NCI-H2196 treated with DMSO at 0.1 percent for 48 hours (cell line): ENCODE measurements at regions not wholly inside any gene's neighbourhood (a gene's known extent, or its start where the extent isn't known, plus 50 kb on each side); places are given as distances from the start of the nearest gene placed in this dataset.

Source experiments
- DNase-seq: peaks from one replicate; lab custom pipeline; 2025; ENCODE audit not compliant: unreplicated experiment; lab: John Stamatoyannopoulos, UW

DNA sequence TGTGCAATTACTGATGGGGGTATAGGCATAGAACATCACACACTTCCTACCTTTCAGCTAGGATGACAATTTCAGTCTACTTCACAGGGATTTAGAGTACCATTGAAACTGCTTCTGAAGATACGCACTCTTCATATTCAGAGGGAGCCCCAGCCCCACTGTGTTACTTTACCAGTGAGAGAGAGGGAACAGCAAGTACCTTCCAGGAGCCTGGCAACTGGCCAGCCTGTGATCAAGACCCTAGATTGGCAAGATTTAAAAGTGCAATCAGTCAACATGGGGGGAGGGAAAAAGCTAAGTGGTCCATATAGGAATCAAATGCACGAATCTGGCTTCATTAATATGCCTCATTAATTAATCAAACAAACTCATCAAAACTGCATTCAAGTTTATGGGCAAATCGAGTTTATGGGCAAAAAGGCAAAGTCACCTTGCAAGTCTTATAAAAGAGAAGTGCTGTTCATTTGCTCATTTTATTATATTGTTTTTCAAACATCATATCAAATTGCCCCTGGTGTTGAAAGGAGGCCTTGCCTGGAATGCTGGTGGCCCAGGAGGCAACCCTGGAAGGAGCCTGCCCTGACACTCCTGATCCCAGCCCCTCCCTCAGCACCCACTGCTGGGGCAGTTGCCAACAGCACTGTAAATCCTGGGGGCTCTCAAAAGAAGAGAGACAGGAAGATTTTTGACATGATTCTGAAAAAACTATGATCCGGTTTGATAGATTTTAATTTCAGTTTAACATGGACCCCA is 184.9 kb upstream of the DPT start:
- no peak for DNase-seq

DNA sequence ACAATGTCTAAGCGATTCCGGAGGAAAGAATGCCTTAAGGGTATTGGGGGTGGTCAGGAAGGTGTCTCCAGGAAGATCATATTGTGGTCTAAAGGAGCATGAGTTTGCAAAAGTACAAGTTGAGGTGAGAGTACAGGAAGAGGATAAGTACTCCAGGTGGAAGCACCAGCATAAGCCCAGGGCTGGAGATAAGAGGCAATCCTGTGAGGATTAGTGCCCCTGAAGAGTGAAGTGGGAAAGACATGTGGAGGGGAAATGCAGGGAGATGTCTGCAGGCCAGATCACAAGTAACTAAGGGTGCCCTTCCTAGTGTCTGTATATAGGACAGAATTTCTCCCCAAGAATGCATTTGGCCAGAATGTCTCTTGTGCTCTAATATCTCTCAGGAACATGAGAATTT is 188.3 kb upstream of the DPT start:
- DNase-seq, result no peak

DNA sequence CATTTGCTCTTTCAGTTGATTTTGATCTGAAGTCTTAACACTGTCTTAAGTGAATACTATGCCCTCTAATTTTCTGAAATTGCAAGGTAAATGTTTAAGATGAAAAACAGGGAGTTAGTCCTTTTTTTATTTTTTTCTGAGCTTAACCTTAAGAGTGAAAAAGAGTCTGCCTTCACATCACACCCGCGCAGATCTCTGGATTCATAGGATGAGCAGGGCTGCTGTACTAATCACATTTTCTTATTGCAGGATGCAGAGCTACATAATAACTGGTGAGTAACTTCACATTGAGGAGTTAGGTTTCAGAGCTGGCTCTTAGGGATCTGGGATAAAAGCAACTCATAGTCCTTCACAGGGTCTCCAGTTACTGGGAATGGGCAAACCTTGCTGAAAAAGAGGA is 188.7 kb upstream of the ATP1B1 start:
- DNase-seq, result no peak

DNA sequence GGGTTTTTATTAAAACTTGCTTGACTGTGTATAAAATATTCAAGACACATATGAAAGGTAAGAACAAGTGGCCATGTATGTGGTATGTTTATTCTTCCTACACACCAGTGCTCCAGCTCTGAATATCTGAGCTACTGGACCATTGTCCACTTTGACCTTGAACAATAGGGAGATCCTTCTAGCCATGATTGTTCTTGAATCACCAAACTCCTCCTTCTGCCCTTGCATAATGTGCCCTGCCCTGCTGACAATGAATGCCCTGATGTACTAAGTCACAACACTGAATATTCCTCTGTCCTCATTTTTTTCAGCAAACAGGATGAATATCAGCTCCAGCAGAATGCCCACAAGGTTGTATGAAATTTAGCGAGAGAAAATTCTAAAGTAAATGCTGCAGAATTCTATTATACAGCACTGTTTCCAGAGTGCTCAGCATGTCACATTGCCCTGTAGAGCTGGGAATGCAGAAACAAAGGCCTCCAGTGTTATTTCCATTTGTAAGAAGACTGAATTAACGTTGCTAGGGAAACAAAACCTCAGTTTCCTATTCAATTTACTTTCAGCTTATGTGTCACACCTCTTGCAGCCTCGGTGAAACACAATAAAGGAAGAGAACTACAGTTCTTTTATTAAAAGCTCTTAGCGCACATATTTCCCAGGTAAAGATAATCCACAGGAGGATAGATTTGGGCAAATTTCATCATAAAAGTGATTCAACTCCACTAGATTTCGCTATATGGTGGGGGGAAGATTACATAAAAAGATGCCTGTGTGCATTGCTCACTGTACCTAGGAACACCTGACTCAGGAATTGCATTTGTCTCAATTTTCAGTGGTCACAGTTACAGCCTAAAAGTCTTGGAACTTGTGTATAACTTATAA is 187.4 kb upstream of the ATP1B1 start:
- DNase-seq, result no peak

DNA sequence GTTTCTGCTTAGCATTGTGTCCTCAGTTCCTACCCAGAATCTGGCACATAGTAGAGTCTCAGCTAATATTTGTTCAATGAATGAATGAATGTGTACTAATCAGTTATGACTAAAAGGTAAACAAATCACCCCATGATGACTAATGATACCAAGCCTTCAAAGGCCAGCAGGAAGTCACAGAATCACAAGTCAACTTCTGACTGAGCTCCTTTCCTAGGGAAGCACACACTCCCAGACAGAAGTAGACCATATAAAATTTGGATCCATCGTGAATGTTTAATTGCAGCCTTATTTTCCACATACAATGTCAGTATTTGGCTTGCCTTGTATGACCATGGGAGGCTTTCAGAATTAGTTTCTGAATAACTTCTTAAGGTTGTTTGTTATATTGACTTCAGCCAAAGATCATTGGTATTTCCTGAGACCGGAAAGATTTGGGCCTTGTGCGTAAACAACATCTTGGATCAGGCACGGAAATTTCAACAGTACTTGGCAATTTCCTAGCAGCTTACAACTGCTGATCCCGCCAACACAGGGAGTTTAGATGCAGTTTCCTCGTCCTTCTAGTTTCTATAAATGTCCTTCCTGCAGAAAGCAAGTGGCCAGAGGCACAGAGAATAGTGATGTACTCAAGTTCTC is 185.9 kb upstream of the ATP1B1 start:
- DNase-seq, result no peak

DNA sequence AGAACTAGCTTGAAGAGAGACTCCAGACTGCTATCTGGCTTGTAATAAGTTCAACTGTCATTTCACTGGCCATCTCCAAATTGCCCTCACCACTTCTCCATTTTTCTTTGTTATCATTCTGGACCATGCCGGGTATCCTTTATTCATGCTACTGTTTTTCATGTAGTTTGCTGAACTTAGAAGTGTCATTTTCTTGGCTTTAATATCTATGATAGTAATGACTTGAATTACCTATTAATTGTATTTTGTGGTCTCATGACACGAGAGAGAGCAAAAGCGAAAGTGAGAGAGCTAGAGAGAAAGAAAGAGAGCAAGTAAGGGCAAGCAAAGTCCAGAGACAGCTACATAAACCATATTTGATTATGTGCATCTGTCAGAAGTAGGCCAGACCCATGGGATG is 184.9 kb upstream of the ATP1B1 start:
- no peak for DNase-seq

DNA sequence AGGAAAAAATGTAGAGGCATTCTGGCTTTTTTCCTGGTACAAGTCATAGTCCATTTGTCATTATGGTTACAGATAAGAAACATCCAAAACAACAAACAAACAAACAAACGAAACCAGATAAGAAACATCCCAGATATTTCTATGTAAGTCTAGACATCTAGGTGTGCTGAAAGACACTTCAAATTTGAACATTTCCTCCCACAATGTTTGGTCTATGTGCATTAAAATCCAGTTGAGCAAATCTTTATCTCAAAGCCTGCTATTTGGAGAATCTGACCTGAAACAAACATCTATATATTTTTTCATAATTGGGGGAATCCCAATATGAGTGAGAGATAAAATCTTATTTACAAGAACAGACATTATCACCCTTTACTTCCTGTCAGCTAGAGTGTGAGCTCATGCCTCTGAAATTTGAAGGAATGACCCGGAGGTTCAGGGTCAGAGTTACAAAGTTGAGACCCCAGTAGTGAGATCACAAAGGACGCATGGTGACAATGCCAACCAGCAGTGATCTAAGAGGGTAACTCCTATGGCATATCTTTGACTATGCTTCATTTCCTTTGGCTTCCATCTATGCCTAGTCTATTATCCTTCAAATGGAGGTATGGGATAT is 182.9 kb upstream of the ATP1B1 start:
- no peak for DNase-seq

- no peak for DNase-seq
Observed at GRCh38 chr1:168924976-168925375, 181.5 kb upstream of the ATP1B1 start.

GRCh38 chr1:168926236-168926635 is 180.3 kb upstream of the ATP1B1 start:
- DNase-seq, result no peak

DNA sequence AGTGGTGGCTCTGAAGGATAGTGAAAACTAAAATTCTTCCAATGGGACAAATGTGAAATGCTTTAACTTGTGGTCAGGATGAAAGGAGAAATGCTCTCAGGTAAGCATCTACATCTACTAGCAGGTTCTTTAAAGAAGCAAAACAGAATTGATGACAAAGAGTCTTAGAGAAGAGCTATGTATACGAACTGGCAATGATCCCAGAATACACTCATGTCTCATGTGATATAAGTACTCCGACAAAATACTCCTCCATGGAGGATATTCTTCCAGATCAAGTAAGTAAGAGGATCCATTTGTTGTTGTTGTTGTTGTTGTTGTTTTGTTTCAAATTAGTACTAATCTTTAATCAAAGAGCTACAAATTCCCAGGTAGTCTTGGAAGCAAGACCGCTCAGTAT is 174.0 kb upstream of the ATP1B1 start:
- no peak for DNase-seq

DNA sequence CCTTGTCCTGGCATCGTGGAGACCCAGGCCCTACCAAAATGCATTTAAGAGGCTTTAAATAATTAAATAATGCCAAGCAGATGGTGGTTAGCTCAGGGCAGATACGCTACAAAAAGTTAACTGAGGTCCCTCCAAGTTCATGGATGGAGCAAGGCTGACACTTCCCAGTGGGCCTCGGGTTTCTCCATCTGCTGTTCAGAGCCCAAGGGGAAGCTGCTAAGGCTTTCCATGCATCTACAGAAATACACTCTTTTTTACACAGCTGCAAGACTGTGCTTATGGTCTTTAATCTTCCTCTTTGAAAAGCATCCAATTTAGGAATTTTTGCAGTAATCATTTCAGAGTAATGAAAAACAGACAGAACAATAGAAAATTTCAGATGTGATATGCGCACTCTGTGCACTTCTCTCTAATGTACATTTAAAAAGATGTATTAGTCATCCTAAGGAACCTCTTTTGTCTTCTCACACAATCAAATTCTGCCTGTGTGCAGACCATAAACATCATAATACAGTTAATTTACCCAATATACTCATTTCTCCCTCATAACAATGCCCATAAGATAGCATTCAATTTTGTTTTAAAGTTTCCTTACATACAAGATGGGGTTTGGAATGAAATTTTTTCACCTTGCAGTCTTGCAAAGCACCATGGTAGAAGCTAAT is 173.2 kb upstream of the ATP1B1 start:
- DNase-seq, result no peak

GRCh38 chr1:168939110-168939946 is 167.2 kb upstream of the ATP1B1 start:
- peak; percentile 62 for DNase-seq

DNA sequence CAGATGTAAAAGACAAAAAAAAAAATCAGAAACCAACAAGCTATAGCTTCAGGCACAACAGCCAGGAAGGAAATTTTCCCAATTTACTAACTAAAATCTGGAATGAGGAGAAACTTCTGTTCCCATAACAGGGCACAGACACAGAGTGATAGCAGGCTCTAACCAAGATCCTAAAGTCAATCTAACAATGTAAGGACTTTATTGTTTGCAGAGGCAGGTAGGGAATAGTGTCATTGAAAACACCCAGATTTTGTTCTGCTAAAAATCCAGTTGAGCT is 166.6 kb upstream of the ATP1B1 start:
- DNase-seq, result no peak

GRCh38 chr1:168941640-168942039 is 164.8 kb upstream of the ATP1B1 start:
- no peak for DNase-seq

GRCh38 chr1:168942165-168942564 is 164.3 kb upstream of the ATP1B1 start:
- DNase-seq, result no peak

DNA sequence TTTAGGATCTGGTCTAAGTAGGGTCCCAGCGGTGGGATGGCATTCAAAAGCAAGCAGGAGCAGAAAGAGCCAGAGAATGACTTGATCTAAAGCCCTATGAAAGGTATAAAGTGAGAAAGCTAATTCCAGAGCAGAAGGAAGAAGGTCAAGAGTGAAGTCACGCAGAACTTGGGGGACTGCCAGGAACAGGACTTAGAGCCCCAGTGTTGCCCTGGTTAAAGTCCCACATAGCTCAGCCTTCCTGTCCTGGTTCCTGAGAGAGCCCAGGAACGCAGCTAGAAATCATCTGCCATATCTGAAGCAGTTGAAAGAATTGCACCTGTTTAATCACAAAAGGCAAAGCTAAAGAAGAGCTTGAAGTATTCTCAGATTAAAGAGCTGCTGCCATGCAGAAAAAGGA is 160.6 kb upstream of the ATP1B1 start:
- DNase-seq, result no peak

DNA sequence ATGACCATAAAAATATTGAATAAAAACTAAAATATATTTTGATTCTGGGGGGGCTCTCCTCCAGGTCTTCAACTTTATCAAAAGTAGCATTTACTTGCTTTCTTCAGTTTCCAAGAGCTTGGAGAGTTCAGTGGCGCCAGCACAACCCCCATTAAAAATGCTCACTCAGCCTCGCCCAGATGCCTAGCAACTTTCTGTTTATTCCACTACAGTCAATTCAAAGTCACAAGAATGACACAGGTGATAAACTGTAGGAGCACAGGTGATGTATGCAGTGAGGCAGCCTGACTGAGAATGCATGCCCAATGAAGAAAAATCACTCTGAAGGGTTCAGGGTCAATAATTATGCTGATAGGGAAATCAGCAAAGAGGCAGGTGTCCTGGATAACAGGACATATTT is 159.4 kb upstream of the ATP1B1 start:
- no peak for DNase-seq

DNA sequence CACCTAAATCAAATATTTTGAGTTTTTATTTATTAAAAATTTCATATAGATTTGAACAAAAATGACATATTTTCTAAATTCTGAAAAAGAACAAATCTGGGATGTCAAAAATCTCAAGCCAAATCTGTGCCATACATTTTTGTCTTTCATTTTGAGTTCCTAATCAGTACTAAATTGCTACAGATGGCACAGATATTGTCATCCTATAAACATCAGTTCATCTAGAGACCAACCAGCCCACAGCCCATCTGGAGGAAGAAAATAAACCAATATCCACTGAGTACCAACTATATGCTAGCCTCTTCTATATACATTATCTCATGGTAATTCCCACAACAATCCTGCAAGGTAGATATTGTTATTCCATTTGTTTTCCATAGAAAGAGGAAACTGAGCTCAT is 156.8 kb upstream of the ATP1B1 start:
- no peak for DNase-seq

GRCh38 chr1:168957818-168958217 is 148.7 kb upstream of the ATP1B1 start:
- DNase-seq, result no peak

GRCh38 chr1:168958562-168959289 is 147.8 kb upstream of the ATP1B1 start:
- DNase-seq, result no peak
